ENCODE measurements at regions not wholly inside any gene's neighbourhood (a gene's known extent, or its start where the extent isn't known, plus 50 kb on each side); places are given as distances from the start of the nearest gene placed in this dataset.

GRCh38 chr14:71739273-71739990 is 192.8 kb upstream of the RGS6 start:
- no peaks in the 10 kb centered on the region for H3K9me3 ChIP-seq (ENCODE audit: low read length)
- H4K20me1 ChIP-seq (ENCODE audit: insufficient read depth, low read length), result no peaks in the 10 kb centered on the region
- H3K27ac ChIP-seq (ENCODE audit: low read depth, low read length, poor library complexity, severe bottlenecking), result no peak overlapping the region
- BruUV-seq (replicated peaks), result no TSS peak
- POLR2A ChIA-PET, result interaction anchor here (0.6 kb wide), 2 partner anchors 76 to 579 kb away, joined by 3 read pairs; no protein-coding TSS in a partner anchor
- CTCF ChIA-PET (ENCODE audit: unreplicated experiment), result no interaction called here
- H3K79me2 ChIP-seq (ENCODE audit: insufficient read depth, low read depth, low read length), result no peaks in the 10 kb centered on the region
- intact Hi-C loops (cut with micrococcal nuclease; ENCODE audit: unreplicated experiment), result no loop called here
- peak; percentile 52; the same call in 1 of the 2 replicates for TF ChIP-seq CTCF (conservative IDR thresholded peaks at IDR 0.05; ENCODE audit: low read length)
- no peak for TF ChIP-seq EZH2phosphoT487 (IDR thresholded peaks at IDR 0.05; ENCODE audit: borderline replicate concordance, low read depth, low read length)
- H3K4me3 ChIP-seq (ENCODE audit: low read depth, low read length, poor library complexity, severe bottlenecking), result no peak overlapping the region
- H3K4me2 ChIP-seq (ENCODE audit: low read length), result no peak overlapping the region
- no peak for DNase-seq (ENCODE audit: low spot score)
- no peaks in the 10 kb centered on the region for H3K4me1 ChIP-seq (ENCODE audit: insufficient read depth, low read length, poor library complexity, severe bottlenecking)
- H3K9me2 ChIP-seq (ENCODE audit: insufficient read depth, low read length), result no peaks in the 10 kb centered on the region
- H3K36me3 ChIP-seq (ENCODE audit: insufficient read depth, low read length), result peaks cover 28% of the 10 kb centered on the region
- no peak overlapping the region for H2AFZ ChIP-seq (ENCODE audit: low read length)

- TF ChIP-seq EZH2phosphoT487 (IDR thresholded peaks at IDR 0.05; ENCODE audit: borderline replicate concordance, low read depth, low read length) (no peak), CTCF (conservative IDR thresholded peaks at IDR 0.05; ENCODE audit: low read length) (no peak)
- POLR2A ChIA-PET, result interaction anchor here (0.7 to 1.1 kb wide), 3 partner anchors 15 to 836 kb away, joined by 3 read pairs; no protein-coding TSS in a partner anchor
- no peaks in the 10 kb centered on the region for H3K4me1 ChIP-seq (ENCODE audit: insufficient read depth, low read length, poor library complexity, severe bottlenecking)
These were observed 191.0 kb upstream of the RGS6 start for GRCh38 chr14:71741241-71741640.

GRCh38 chr14:71742485-71742884 is 189.7 kb upstream of the RGS6 start:
- no peak for DNase-seq (ENCODE audit: low spot score)
- ChIA-PET POLR2A (no interaction called here), CTCF (ENCODE audit: unreplicated experiment) (no interaction called here)
- TF ChIP-seq CTCF (conservative IDR thresholded peaks at IDR 0.05; ENCODE audit: low read length), result no peak
- TF ChIP-seq EZH2phosphoT487 (IDR thresholded peaks at IDR 0.05; ENCODE audit: borderline replicate concordance, low read depth, low read length), result no peak
- H3K9me3 ChIP-seq (ENCODE audit: low read length), result no peaks in the 10 kb centered on the region
- H3K4me1 ChIP-seq (ENCODE audit: insufficient read depth, low read length, poor library complexity, severe bottlenecking), result no peaks in the 10 kb centered on the region
- intact Hi-C loops (cut with micrococcal nuclease; ENCODE audit: unreplicated experiment), result no loop called here
- H2AFZ ChIP-seq (ENCODE audit: low read length), result no peak overlapping the region
- H4K20me1 ChIP-seq (ENCODE audit: insufficient read depth, low read length), result no peaks in the 10 kb centered on the region
- H3K4me2 ChIP-seq (ENCODE audit: low read length), result no peak overlapping the region
- peaks cover 3% of the 10 kb centered on the region for H3K36me3 ChIP-seq (ENCODE audit: insufficient read depth, low read length)
- H3K27ac ChIP-seq (ENCODE audit: low read depth, low read length, poor library complexity, severe bottlenecking), result no peak overlapping the region
- H3K4me3 ChIP-seq (ENCODE audit: low read depth, low read length, poor library complexity, severe bottlenecking), result no peak overlapping the region
- no TSS peak for BruUV-seq (replicated peaks)
- H3K9me2 ChIP-seq (ENCODE audit: insufficient read depth, low read length), result no peaks in the 10 kb centered on the region
- H3K79me2 ChIP-seq (ENCODE audit: insufficient read depth, low read depth, low read length), result no peaks in the 10 kb centered on the region

More at GRCh38 chr14:71741241-71741640, 191.0 kb upstream of the RGS6 start:
- no TSS peak for BruUV-seq (replicated peaks)
- Histone ChIP-seq H3K79me2 (ENCODE audit: insufficient read depth, low read depth, low read length) (no peaks in the 10 kb centered on the region), H3K36me3 (ENCODE audit: insufficient read depth, low read length) (peaks cover 11% of the 10 kb centered on the region), H4K20me1 (ENCODE audit: insufficient read depth, low read length) (no peaks in the 10 kb centered on the region), H2AFZ (ENCODE audit: low read length) (no peak overlapping the region), H3K4me3 (ENCODE audit: low read depth, low read length, poor library complexity, severe bottlenecking) (no peak overlapping the region), H3K27ac (ENCODE audit: low read depth, low read length, poor library complexity, severe bottlenecking) (no peak overlapping the region), H3K9me3 (ENCODE audit: low read length) (no peaks in the 10 kb centered on the region), H3K9me2 (ENCODE audit: insufficient read depth, low read length) (no peaks in the 10 kb centered on the region), H3K4me2 (ENCODE audit: low read length) (no peak overlapping the region)
- no peak for DNase-seq (ENCODE audit: low spot score)
- intact Hi-C loops (cut with micrococcal nuclease; ENCODE audit: unreplicated experiment), result no loop called here
- CTCF ChIA-PET (ENCODE audit: unreplicated experiment), result interaction anchor here (0.6 kb wide), 1 partner anchor 183 kb away, joined by 3 read pairs; no protein-coding TSS in a partner anchor
